ENCODE measurements at regions not wholly inside any gene's neighbourhood (a gene's known extent, or its start where the extent isn't known, plus 50 kb on each side); places are given as distances from the start of the nearest gene placed in this dataset.
"Not testable (repeated sequence)": the region's sequence is repeated elsewhere in the genome, so short reads cannot be mapped to it uniquely, and the experiment has no call there.

DNA sequence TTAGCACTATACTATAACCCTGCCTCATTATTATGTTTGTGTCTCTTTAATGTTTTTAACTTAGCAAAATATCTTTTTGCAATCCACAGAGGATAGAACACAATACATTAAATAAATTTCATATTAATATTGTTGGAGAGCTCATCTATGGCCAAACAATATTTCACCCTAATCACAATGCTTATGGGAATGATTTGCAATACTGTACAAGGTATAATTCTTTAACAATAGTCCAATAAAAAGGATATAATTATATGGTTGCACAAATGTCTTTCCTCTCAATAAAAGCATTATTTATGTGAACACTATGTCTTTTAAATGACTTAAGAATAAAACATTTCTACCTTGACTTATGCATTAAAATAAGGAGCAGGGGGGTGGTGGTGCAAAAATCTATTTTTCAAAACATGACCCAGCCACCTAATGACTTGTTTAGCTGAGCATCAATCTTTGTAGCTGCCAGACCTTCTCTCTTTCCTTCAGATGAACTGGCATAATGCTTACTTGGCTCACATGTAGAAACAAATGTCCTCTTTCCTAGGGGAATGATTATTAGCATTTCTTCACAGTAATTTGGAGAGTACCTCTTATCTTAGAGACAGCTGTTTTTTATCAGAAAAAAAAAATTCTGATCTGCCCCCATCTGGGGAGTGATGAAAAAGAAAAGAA is 1933.6 kb upstream of the LRRTM1 start:
- DNase-seq (ENCODE audit: low read depth) = no peak

DNA sequence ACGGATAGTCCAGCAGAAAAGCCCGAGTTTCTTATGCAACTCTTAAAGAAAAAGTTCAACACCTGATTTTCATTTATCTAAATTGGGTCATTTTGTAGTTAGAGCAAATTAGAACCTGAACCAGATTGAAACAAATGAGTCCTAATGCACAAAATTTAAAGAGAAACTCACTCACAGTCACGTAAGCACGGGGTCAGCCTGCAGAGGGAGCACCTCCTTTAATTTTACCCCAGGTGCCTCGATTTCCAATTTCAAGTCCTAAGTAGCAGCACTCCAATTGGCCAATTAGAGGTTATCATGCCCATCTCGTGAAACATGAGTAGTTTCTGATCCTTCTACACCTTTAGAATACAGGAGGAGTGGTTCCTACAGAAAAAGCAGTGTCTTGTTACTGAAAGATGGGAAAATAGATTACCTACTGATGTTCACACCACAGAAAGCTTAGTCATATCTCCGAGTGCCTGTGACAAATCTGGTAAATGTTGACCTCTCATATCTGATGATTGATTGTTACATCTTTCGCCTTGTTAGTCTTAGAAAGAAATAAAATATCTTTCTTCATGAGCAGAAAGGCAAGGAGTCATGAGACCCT is 1929.8 kb upstream of the LRRTM1 start:
- no peak for DNase-seq (ENCODE audit: low read depth)

GRCh38 chr2:82233806-82234205 is 1929.3 kb upstream of the LRRTM1 start:
- DNase-seq (ENCODE audit: low read depth) = no peak

GRCh38 chr2:82230406-82230805 is 1925.9 kb upstream of the LRRTM1 start:
- DNase-seq (ENCODE audit: low read depth) = no peak

- DNase-seq (ENCODE audit: low read depth) = no peak
Measured at GRCh38 chr2:82226441-82226840, 1921.9 kb upstream of the LRRTM1 start.

GRCh38 chr2:82224301-82224940 is 1919.9 kb upstream of the LRRTM1 start:
- no peak for DNase-seq (ENCODE audit: low read depth)

DNA sequence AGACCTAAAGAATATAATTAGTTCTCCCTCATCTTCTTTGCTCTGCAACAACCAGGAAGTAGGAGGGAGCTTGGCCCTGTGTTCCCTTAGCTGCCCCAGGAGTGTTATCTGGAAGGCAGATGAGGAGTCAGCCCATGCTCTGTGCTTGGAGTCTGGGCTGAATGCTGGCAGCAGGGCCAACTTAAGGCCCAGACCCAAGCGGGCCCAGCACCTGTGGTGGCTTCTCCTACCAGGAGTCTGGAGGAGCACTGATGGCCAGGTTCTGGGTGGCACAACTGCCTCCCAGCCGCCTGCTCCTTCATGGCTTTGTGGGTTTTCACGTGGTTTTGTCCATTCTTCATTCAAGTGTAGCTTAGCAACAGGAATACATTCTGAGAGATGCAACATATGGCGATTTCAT is 1910.7 kb upstream of the LRRTM1 start:
- no peak for DNase-seq (ENCODE audit: low read depth)

GRCh38 chr2:82199493-82199852 is 1894.9 kb upstream of the LRRTM1 start:
- DNase-seq (ENCODE audit: low read depth) = no peak

GRCh38 chr2:82198809-82199492 is 1894.4 kb upstream of the LRRTM1 start:
- no peak for DNase-seq (ENCODE audit: low read depth)

DNA sequence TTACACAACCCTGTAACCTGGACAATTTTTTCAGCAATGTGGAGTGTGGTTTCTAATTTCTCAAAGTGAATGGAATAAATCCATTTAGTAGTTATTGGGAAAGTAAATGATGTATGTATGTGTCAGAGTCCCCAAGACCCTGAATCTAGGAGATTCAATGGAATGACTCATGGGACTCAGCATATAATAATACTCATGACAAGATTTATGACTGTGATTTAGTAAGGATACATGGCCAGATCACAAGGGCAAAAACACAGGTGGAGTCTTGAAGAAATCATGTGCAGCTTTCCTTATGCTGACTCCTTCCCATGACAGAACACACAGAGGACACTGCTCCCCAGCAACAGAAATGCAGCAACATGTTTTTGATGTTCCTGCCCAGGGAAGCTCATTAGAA is 1877.7 kb upstream of the LRRTM1 start:
- DNase-seq (ENCODE audit: low read depth) = no peak

GRCh38 chr2:82175210-82175609 is 1870.7 kb upstream of the LRRTM1 start:
- DNase-seq (ENCODE audit: low read depth) = not testable (repeated sequence)

DNA sequence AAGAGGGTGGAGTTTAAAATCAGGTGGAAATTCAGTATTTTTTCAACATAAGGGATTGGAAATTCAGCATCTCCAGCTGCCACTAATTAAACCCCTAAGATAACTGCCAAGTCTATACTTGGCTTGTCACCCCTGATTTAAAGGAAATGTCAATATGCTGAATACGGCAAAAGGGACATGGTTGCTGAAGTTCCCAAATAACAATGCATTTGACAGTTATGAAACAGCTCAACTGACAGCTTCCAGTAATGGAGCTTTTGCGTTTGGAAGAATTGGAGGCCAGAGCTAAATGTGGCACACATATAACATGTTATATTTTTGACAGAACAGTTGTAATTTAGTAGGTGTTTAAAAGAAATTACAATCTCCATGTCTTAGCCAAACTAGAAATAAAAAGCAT is 1867.9 kb upstream of the LRRTM1 start:
- DNase-seq (ENCODE audit: low read depth) = no peak

- DNase-seq (ENCODE audit: low read depth) = no peak
Measured at GRCh38 chr2:82169379-82169778, 1864.8 kb upstream of the LRRTM1 start.

DNA sequence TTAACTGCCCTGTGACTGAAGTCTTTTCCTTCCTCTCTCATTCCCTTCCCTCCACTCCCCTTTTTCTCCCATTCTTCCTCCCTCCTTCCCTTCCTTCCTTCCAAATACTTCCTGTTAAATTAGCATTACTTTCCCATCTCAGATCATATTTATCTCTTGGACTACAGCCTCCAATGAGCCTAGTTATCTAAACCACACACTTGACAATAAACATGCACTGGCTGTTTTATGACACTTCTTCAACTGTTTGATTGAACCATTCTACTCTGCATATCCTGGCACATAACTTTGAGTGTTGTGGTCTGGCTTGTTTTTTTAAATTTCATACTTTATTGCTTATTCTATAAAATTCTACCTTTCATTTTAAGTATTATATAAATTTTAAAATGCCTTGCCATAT is 1860.8 kb upstream of the LRRTM1 start:
- DNase-seq (ENCODE audit: low read depth) = no peak

DNA sequence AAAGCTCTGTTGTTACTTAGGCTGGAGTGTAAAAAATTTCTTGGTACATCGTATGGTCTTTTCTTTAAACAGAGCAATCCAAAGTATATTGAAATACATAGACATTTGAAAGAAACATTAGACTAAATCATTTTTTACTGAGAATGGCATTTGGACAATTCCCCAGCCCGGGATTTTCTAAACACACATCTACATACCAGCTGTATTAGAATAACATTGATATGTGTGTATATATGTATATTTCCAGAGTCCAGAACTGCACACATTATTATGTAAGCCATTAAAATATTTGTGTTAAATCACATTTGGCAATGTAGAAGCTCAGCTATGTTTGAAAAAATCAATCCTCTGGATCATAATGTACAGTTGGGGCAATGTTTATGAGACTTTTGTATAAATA is 1853.6 kb upstream of the LRRTM1 start:
- no peak for DNase-seq (ENCODE audit: low read depth)

DNA sequence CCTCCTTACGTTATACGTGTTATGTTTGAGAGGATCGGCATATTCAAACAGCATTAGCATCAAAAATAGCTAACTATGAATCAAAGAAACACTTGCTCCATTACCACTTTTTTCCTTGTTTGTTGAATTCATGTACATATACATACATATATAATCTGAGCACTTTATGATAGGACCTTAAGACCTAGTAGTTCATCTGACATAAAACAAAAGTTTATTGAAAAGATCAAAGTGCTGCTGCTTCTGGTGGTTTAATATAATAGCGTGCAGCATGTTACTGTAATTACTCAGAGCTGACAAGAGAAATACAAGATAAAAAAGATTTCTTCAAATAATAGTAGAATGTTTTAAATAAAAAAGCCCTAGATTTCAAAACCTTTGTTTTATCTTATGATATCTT is 1850.9 kb upstream of the LRRTM1 start:
- no peak for DNase-seq (ENCODE audit: low read depth)

DNA sequence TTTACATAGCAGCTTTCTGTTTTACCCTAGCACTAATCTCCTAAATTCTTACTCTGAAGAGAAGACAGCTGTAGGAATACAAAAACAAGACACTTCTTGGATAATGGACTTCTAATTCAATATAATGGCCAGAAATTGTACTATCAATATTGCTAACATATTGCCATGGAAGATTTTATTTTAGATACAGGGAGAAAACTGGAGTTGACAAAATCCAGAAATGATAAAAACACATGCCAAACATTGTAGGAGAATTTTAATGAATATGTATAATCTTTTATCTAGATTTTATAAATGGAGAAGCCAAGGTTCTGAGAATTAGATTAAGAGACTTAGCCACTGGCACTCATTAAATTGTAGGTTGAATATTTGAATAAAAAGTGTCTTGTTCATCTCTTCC is 1838.8 kb upstream of the LRRTM1 start:
- DNase-seq (ENCODE audit: low read depth) = no peak

GRCh38 chr2:82139979-82140611 is 1835.5 kb upstream of the LRRTM1 start:
- no peak for DNase-seq (ENCODE audit: low read depth)

DNA sequence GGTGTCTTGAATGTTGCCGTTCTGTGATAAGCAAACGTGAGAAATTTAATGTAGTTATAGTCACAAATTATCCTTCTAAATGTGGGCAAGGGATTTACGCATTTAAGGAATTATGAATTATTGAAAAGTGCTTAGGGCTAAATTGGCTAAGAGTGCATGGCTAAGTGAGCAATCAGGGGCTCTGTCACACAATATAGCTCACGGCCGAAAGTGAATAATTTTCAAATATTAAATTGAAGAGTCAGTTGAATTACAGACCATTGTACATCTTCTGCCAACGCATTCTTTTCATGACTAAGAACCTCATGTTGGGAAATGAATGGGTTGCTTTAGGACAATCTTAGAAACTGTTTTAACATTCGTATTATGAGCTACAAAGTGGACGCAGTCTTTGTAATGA is 1832.9 kb upstream of the LRRTM1 start:
- DNase-seq (ENCODE audit: low read depth) = no peak

DNA sequence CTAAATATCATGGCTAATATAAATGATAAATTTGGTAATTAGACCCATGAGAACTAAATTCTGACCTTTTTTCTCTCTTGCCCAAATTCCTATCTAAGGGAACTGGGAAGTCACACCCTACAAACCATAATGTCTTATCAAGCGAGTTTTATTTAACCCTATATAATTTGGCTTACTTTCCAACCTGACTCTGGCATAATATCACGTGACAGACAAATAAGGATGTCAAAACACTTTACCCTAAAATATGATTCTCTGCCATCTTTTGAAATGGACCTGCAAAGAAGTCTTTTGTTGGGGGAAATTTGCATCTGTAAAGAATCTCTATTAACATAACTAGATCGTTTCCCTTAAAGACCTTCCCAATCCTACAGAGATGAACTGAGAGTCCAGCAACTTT is 1823.5 kb upstream of the LRRTM1 start:
- DNase-seq (ENCODE audit: low read depth) = no peak

DNA sequence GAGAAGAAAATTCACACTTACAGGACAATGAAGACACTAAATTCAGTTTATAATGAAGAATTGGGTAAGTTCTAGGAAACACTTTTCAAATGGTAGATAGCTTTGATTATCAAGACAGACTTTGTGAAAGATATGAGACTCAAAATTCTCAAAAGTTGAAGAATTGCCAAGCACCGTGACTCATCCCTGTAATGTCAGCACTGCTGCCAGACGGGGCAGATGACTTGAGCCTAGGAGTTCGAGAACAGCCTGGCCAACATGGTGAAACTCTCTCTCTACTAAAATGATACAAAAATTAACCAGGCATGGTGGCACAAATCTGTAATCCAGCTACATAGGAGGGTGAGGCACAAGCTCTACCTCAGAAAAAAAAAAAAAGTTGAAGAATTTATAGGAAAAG is 1820.1 kb upstream of the LRRTM1 start:
- no peak for DNase-seq (ENCODE audit: low read depth)

- no peak for DNase-seq (ENCODE audit: low read depth)
Measured at GRCh38 chr2:82120654-82121053, 1816.1 kb upstream of the LRRTM1 start.

DNA sequence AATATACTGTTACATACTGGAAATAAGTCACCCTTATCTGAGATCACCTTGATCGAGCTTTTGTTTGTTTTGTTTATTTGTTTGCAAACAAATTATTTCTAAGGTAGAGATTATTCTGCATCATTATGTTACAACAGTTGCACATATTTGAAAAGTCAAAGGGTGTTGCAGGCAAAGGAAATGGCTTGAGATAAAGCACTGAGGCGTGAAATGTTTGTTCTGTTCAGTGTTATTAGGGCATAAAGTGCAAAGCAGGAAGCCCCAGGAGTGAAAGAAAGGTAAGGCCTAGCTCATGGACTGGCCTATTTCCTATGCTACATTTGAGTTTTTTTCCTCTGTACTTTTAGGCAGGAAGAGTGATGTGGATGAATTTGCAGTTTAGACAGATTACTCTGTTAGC is 1815.6 kb upstream of the LRRTM1 start:
- no peak for DNase-seq (ENCODE audit: low read depth)

Measured in HS-27A (cell line).